IPS DF 4.7 (cell line): ENCODE measurements at regions not wholly inside any gene's neighbourhood (a gene's known extent, or its start where the extent isn't known, plus 50 kb on each side); places are given as distances from the start of the nearest gene placed in this dataset.

Source experiments
- DNase-seq: peaks from one replicate; pipeline ENCODE4 v3.0.0-alpha.2; 2013; ENCODE audit warnings: low spot score; ENCODE audit errors: extremely low read depth

DNA sequence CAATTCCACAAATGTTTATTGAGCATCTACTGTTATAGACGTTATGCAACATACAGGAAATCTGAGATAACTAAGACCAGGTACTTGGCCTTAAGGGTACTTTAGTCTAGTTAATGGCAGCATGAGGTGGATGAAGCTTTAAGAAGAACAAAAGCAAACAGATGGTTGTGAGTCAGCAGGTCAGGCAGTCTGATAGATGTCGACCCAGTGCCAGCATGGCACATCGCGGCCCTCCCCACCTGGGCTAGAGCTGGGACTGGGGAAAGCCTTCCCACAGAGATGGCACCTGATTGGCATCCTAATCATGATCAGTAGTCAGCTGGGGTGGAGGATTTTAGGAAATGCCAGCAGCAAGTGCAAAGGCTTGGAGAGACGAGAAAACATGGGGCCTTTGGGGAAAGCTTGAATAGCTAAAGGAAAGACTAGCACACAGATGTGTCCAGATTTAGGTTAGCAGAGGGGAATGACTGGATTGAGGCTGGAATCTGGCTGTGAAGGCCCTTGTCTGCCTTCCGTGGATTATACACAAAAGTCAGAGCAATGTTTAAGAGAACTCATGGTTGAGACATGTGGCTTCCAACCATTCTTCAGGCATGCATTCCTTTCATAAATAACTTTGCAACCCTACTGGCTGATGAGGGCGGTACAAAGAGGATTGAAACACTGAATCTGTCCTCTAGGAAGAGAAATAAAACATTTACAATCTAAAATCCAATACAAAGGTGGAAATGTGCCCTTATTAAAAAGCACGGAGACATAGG is 395.4 kb upstream of the WWC1 start:
- DNase-seq = no peak

DNA sequence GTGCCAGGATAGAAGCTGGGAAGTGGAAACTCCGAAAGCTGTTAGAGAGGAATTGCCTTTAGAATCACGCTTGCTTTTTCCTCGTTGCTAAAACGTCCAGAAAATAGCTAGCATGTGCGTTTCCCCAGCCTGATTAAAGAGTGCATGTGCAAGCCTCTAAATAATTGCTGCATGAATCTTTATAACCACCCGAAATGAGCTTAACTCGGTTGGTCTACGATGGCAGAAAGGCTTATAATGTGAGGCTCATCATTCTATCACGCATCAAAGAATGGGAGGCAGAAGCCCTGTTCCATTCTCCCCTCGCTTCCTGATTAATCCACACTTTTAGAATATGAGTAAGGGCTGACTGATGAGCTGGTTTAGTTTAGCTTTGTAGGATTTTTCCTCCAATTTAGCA is 394.6 kb upstream of the WWC1 start:
- no peak for DNase-seq

DNA sequence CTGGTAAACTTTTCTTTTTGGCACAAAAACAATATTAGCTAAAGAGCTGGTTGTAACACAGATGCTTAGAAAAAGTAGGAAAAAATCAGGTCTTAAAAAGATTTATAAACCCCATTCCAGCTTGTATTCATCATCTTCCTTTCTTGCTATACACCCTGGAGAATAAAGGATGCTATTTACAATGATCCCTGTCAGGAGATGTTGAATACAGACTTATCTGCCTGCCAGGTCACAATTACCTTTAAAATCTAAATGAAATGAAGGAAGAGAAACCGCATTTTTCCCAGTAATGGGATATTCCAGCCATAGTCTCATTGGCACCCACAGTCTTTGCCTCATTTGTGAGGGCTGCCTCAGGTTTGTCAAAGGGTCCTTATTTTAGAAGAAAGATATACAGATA is 394.1 kb upstream of the WWC1 start:
- no peak for DNase-seq

DNA sequence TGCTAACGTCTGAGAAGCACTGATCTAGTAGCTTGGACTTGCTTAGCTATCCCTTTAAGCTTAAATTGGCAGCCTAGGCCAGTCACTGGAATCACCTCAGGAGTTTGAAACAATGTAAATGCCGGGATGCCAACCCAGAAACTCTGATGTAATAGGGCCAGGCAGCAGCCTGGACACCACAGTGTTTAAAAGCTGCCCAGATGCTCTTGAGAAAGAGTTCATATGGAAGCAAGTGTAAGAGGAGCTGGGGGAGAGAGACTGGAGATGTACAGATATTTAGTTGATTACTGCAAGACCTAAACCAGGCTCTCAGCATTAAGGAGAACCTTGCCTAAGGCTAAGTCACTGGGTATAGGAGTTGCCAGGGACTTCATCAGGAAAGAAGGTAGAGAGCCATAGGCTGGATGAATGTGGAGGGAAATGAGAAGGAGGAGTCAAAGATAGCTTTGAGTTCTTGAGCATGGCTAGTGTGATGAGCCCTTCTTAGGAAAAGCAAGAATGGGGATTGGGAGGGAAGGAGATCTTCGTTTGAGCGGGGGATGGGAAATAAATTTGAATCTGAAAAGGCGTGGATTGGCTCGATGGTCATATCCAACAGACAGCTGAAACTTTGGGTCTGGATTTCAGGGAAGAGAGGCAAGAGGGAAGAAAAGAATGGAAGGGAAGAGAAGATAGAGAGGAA is 392.9 kb upstream of the WWC1 start:
- no peak for DNase-seq

DNA sequence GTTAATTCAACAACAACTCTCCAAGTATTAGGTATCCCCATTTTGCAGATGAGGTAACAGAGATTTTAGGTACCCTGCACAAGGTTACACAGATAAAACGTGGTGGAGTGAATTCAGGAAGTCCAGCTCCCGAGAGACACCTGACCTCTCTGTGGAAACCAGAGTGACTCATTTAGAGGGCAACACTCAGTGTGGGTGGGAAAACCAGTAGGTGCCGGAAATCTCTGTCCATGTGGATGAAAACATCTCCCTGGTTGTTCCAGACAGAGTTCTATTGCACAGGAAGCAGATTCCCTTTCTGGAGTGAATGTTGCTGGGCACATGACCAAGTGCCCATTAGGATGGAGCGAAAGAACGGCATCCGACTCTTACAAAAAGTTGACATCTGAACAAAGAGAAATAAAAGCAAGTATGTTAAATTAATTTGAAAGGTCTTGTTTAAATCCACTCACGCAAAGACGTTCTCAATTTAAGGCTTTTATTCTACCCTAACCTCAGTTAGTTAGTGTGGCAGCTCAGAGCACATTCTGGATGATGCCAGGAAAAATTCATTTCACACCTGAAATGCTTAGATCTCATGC is 391.9 kb upstream of the WWC1 start:
- no peak for DNase-seq

DNA sequence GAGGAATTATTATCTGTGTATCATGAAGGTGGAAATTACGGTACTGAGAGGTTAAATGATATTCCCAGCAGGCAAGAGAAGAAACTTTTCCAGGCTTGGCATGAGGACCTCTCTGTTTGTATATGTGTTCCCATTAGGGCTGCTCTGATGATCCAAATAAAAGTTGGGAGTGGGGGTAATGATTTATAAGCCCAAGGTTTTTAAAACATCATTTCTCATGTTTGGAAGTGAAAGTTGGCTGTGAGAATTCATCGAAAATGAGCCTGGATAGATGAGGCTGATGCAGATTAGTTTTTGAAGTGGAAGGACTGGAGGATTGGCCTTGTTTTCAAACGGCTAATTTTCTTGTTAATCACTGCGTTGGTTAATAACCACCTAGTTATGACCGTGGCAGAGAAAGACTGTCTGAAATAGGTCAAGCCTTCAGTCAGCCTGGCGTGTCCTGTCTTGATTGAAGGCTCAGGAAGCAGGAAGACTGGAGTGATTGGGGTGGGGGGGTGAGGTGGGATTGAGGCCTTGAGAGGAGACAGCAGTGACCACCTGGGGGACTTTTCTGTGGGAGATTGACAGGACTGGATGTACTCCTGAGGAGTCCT is 391.0 kb upstream of the WWC1 start:
- no peak for DNase-seq

DNA sequence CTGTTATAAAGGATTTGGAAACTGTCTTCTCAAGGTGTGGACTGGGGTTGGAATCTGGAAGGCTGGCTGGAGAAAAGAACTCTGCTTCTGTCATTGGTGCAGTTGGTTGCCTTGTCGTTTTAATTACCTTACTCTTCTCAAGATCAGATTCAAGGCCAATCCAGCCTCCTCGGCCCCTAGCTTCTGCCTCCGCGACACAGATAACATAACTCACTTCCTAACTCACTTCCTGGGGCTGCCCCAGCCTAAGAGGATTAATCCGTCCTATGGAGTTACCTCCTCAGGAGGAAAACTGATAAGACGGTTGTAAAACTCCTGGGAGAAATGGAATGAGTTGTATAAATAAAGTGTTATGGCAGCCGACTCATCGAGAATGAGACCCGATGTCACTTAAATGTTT is 389.1 kb upstream of the WWC1 start:
- DNase-seq = no peak

DNA sequence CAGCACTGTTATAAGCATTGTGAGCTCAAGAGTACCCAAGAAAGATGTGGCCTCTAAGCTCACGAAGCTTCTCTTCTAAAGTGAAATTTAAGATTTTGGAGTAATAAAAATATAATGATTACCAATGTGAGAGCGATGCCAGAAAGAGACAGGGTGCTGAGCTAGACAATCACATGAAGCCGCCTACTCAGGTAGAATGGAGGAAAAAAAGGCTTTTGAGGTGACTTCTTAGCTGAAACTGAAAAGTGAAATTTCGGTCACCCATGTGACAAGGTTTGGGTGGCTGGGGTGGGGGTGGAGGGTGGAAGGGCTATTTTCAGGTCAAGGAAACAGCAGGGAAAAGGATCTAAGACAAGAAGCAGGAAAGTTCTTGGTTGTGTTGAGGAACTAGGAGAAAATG is 388.2 kb upstream of the WWC1 start:
- DNase-seq = no peak

DNA sequence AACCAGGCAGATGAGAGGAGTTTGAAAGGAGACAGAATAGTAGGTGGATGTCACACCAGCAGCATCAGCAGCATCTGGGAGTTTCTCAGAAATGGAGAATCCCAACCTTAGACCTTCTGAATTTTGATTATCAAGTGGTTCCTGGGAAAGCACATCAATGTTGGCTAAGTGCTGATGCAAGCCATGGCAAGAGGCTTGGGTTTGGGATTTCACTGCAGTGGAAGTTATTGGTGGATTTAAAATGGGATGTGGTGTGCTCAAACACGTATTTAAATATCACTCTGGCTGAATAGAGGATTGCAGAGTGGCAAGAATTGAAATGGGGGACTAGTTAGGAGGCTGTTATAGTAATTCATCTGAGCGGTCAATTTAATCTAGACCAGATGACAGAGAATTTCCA is 387.8 kb upstream of the WWC1 start:
- no peak for DNase-seq

DNA sequence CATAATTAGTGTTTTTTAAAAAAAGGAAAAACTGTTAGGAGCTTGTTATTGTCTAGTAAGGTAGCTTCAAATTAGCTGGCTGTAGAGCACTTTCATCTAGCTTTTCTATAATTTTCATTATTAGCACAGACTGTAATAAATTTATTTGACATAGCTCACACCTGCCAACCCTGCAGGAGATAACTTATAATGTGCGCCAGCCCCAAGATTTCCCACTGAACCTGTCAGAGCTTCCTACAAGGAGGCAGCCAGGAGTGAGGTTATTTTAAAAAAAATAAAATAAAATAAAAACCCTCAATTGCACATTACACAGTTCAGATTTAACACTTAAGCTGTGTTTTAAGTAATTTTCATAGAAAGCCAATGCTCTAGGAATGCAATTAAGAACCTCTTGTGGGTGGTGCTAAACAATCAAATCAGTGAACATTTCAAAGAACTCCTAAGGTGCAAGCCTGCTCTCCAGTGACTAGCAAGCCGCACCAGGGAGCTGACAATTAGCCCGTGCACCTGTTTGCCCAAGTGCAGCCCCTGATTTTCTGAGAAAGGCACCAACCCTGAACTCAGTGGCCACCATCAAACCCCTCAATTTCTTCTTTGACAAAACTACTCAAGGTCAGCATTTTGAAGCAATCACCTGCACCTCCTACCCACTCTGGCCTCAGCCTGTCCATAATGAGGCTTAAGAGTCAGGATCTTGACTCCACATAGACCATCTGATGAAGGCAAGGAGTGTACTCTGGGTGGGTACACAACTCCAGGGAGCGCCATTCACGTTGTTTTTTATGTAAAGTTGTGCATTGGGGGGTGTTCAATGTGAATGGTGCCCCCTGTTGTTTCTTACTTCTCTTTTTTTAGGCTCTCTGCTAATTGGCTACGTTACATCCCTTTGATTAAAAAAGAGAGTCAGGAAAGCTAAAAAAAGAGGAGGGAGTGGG is 385.3 kb upstream of the WWC1 start:
- DNase-seq = no peak

DNA sequence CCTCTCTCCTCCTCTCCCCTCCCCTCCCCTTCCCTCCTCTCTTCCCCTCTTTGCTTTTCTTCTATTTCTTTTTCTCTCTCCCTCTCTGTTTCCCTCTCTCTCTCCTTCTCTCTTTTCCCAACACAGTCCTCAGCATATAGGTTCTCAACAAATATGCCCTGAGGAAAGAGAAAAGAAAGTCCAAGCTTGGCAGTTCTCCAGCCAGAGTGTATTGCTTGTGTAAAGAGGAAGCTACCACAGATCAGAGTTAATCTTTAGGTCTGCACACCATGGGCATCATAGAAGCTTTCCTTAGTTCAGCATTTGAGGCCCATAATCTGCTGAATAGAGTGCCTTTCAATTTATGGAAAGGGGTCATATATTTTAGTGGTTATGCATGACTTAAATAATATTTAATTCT is 382.8 kb upstream of the WWC1 start:
- no peak for DNase-seq

DNA sequence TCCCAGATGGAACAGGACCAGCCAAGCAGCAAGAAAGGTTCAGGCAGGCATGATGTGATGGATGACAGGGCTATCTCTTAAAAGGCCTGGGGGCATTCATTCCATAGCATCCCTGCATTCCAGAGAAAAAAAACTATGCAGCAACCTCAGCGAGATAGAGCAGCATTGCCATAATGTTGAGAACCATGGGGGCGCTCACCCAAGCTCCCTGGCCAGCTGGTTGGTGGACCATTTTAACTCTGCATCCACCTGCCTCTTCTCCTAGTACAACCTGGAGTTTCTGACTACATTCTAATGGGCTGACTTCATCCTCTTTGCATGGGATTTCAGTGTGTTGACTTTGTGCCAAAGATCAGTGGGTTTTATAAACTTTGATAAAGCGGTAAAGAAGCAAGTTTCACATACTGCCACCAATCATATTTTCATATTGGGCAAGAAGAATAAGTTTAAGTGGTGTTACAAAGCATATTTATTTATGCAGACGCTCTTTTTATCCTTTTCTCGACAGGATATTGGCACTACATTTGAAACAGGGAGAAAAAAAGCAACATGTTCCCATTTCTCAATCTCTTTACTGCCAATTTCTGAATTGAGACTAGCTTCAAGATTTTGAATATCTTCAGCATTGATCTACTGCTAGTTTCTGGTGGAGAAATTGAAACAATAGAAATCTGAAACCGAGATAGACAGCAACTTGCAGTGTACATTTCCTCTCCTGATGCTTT is 378.3 kb upstream of the WWC1 start:
- no peak for DNase-seq

DNA sequence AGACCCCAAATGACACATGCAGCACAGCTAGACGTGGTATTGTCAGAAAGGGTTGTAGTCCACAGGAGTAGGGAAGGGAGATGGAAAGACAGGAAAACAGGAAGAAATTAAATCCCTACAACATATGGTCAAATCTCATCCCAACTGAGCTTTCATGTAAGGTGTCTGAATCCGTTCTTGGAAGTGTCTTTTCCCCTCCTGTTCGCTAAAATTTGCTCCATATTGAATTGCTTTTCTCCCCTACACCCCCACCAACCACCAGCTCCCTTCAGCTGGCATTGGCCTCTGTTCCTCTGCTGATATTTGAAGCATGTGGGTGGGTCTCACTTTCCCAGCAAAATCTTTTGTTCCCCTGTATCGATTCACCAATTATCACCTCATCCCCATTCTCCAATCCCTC is 376.2 kb upstream of the WWC1 start:
- DNase-seq = no peak

DNA sequence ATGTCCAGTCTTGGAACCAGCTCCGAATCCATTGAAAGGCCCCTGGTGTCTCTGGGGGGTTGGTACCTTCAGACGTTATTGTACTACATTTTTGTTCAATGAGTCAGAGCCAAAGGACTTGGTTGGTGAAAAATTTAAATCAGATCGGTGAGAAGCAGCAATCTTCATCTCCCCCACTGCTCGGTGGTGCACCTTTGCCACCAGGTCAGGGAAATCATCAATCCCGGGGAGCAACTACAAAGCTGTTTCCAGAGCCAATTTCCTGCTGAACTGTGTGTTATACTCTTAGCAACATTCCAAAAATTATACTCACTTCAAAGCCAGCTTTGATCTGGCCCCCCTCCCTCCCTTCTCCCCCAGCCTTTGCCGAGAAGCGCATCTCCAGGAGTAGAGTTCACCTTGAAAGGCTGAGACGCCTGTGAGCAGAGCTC is 375.2 kb upstream of the WWC1 start:
- no peak for DNase-seq

DNA sequence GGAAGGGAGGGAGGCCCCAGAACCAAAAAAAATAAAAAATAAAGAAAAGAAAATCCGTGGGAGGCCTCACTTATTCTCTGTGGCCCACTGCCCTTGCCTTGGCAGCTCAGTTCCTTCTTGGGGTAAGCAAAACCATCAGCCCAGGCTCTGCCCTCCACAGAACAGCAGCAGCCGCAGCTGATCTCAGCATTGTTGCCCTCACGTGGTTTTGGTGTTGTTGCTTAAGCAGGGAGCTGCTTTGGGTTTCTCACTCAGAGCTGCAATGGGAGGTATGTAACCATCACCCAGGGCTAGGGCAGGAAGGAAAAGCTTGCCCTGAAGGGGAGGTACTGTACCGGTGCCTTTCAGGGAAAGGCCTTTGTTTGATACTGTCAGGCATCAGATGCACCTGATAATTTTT is 374.7 kb upstream of the WWC1 start:
- no peak for DNase-seq

DNA sequence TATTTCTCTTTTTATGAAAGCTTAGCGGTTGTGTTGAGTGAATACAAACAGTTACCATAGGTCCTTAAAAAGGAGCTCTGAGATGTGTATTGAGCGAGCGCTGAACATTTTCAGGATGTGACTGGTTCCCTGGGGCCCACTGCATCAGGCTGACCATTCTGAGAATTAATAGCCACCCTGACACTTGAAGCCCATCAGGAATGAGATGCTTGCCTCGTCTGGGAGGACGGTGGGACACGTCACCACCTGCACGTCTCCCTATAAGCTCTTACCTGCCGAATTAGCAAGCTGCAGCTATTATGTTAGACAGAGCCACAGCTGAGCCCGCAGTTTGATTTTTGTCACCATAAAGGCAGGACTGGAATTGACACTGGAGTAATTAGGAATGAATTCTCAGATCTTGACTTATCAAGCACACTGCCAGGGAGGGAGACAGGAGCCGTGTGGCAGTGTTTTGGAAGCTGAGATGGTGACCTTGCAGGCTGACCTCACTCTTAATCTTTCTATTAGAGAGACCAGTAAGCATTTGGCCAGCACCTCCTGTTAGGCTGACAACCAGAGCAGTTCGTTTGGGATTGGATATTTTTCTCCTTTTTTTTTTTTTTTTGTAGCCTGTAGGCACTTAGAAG is 373.1 kb upstream of the WWC1 start:
- DNase-seq = no peak

DNA sequence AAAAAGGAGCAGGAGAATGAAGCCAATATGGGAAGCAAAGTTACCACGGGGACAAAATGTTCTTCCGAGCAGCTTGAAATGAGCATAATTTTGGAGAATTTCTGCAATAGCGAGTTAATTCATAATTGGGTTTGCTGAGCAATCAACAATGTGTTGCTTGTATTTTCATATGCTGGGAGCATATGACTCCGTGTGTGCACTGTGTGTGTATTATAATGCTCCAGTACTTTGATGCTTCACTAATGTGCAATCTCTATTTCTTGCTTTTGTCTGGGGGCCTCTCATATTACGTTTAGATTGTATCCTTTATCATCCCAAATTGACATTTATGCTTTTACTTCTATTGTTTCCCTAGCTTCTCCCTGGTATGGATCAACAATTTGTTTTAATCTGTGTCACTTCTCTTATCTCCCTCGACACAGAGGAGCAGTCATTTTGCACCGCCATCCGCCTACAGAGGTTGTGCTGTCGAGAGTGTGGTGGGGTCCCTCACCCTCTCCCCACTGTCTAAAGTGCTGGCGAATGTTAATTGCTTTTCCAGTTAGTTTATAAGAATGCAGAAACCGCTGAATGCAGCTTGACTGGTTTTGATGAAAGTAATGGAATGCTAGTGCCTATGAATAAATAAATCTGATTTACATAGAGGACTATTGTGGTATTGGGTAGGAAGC is 372.5 kb upstream of the WWC1 start:
- no peak for DNase-seq

DNA sequence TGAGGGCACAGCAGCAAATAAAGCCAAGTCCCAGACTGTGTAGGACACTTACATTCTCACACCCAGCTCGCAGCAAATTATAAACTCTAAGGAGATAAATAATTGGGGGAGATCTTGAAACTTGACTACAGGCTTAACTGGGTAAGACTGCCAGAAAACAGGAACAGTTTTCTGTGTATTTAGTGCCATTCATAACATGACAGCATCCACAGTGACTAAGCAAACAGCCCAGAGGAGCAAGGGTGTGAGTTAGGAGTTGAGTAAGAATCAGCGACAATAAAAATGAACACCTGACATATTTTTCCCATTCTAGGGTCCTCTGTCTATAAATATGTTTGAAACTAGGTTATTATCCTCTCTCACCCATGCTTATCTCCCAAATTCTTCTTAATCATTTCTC is 370.9 kb upstream of the WWC1 start:
- no peak for DNase-seq

DNA sequence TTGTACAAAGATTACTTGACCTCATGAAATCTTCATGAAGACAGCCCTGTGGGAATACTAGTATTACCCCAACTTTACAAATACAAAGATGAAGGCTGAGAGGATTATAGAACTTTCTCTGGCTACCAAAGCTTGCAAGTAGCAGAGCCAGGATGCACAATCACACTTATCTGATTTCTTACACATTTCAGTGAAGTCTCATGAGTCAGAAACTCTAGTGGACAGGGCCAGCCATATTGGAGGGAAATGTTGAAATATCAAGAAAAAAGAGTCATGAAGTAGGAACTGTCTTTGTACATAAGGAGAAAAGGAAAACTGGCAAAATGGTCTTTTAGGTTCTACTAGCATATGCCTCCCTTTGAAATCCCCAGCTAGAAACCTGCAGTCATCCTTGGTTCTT is 369.6 kb upstream of the WWC1 start:
- no peak for DNase-seq

DNA sequence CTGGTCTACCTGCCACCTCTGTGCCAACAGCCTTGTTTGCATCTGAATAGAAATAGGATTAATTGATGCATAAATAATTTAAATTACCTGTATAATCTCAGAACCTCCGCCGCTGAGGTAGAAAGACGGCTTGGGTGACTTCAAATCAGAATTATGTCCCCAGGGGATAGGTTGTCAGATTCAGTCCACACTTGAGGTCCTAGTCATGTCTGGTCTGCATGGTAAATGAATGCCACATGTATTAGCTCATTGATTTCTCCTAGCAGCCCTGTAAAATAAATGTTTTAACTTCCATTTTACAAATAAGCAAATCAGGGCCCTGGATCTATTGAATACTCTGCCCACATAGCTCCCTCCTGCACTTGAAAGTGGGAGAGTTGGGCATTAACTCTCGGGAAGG is 368.0 kb upstream of the WWC1 start:
- DNase-seq = no peak
